OCI-LY1 (cell line): ENCODE measurements at regions not wholly inside any gene's neighbourhood (a gene's known extent, or its start where the extent isn't known, plus 50 kb on each side); places are given as distances from the start of the nearest gene placed in this dataset.

ENCODE experiments used
- H2AFZ ChIP-seq: fragments of 200-600 bp; sonication (generic), shearing (Covaris generic); 2 replicates; pipeline ENCODE4 v1.6.0; 2014; ENCODE audit warnings: antibody characterized with exemption, mild to moderate bottlenecking, low read length
- H3F3A ChIP-seq: fragments of 200-600 bp; sonication (generic), shearing (Covaris generic); 2 replicates; pipeline ENCODE4 v1.6.0; 2014; ENCODE audit warnings: mild to moderate bottlenecking, antibody characterized with exemption, low read length, moderate library complexity; ENCODE audit not compliant: insufficient read depth
- H3K27ac ChIP-seq: fragments of 200-600 bp; sonication (generic); 2 replicates; pipeline ENCODE4 v1.5.1; 2014; ENCODE audit warnings: low read length, mixed run types, mild to moderate bottlenecking, low read depth; ENCODE audit not compliant: poor library complexity, severe bottlenecking
- H3K27me3 ChIP-seq: fragments of 200-600 bp; sonication (generic); 2 replicates; pipeline ENCODE4 v1.6.0; 2014; ENCODE audit warnings: antibody characterized with exemption, mild to moderate bottlenecking, low read length, moderate library complexity; ENCODE audit not compliant: insufficient read depth
- H3K36me3 ChIP-seq: fragments of 200-600 bp; sonication (generic); 2 replicates; pipeline ENCODE4 v1.6.1; 2014; ENCODE audit warnings: mild to moderate bottlenecking, antibody characterized with exemption, low read length, moderate library complexity, mixed read lengths; ENCODE audit not compliant: insufficient read depth
- H3K4me1 ChIP-seq: fragments of 200-600 bp; sonication (generic); 2 replicates; pipeline ENCODE4 v1.5.1; 2014; ENCODE audit warnings: mild to moderate bottlenecking, low read length, moderate library complexity; ENCODE audit not compliant: insufficient read depth, severe bottlenecking
- H3K4me2 ChIP-seq: fragments of 200-600 bp; sonication (generic), shearing (Covaris generic); 2 replicates; pipeline ENCODE4 v1.6.1; 2014; ENCODE audit warnings: low read length
- H3K4me3 ChIP-seq: fragments of 200-600 bp; sonication (generic); 2 replicates; pipeline ENCODE4 v1.5.1; 2014; ENCODE audit warnings: low read length, low read depth, mild to moderate bottlenecking, mixed read lengths; ENCODE audit not compliant: poor library complexity, severe bottlenecking
- H3K79me2 ChIP-seq: fragments of 200-600 bp; shearing (Covaris generic); 2 replicates; pipeline ENCODE4 v1.6.1; 2016; ENCODE audit warnings: mixed run types, low read length, mixed read lengths; ENCODE audit not compliant: insufficient read depth
- H3K9ac ChIP-seq: fragments of 200-600 bp; sonication (generic), shearing (Covaris generic); 2 replicates; pipeline ENCODE4 v1.6.1; 2014; ENCODE audit warnings: mild to moderate bottlenecking, low read length, mixed read lengths
- H3K9me2 ChIP-seq: fragments of 200-600 bp; sonication (generic), shearing (Covaris generic); 2 replicates; pipeline ENCODE4 v1.6.1; 2014; ENCODE audit warnings: low read depth, mild to moderate bottlenecking, low read length, mixed read lengths
- H3K9me3 ChIP-seq: fragments of 200-600 bp; shearing (Covaris generic); 2 replicates; pipeline ENCODE4 v1.6.1; 2014; ENCODE audit warnings: low read length, mixed read lengths
- H4K20me1 ChIP-seq: fragments of 200-600 bp; sonication (generic), shearing (Covaris generic); 2 replicates; pipeline ENCODE4 v1.6.0; 2016; ENCODE audit warnings: mild to moderate bottlenecking, low read length; ENCODE audit not compliant: insufficient read depth
- CTCF ChIP-seq: fragments of 200-600 bp; sonication (generic), shearing (Covaris generic); IDR thresholded peaks from 2 replicates; pipeline ENCODE4 v1.5.1; 2017; ENCODE audit warnings: mild to moderate bottlenecking, antibody characterized with exemption, low read length, moderate library complexity, mixed read lengths
- EZH2 ChIP-seq: fragments of 200-600 bp; sonication (generic), shearing (Covaris generic); IDR thresholded peaks from 2 replicates; pipeline ENCODE4 v1.8.0; 2017; ENCODE audit warnings: borderline replicate concordance, mixed run types, mild to moderate bottlenecking, antibody characterized with exemption, low read length, moderate library complexity, mixed read lengths

GRCh38 chr18:46379323-46379950 is 275.3 kb downstream of the HAUS1 start:
- Histone ChIP-seq H3K4me2 (no peak overlapping the region), H3K9me2 (no peaks in the 10 kb centered on the region), H3K9ac (no peak overlapping the region), H3K27me3 (no peaks in the 10 kb centered on the region), H3K4me1 (no peaks in the 10 kb centered on the region), H3K27ac (no peak overlapping the region), H3K36me3 (no peaks in the 10 kb centered on the region), H3K79me2 (no peaks in the 10 kb centered on the region), H3F3A (no peaks in the 10 kb centered on the region), H3K4me3 (no peak overlapping the region), H4K20me1 (no peaks in the 10 kb centered on the region), H2AFZ (no peak overlapping the region), H3K9me3 (no peaks in the 10 kb centered on the region)
- TF ChIP-seq CTCF (no peak), EZH2 (no peak)

DNA sequence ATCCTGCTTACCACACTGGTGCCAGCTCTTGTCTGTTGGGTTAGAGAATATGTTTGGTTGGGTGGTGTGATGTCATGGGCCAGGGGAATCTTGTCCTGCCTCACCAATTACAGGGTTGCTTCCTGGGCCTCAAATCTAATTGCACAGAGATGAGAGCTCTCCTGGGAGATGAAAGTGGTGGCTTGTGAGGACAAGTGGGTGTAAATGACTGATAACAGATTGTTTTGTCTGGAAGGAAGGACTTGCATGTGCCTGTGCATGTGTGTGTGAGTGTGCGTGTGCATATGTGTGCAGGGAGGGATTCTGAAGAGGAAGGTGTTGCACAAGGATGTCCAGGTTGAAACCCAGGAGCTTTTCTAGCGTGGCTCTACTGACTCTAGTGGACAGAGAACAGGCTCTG is 271.9 kb downstream of the LOXHD1 start:
- Histone ChIP-seq H4K20me1 (no peaks in the 10 kb centered on the region), H3F3A (no peaks in the 10 kb centered on the region)

DNA sequence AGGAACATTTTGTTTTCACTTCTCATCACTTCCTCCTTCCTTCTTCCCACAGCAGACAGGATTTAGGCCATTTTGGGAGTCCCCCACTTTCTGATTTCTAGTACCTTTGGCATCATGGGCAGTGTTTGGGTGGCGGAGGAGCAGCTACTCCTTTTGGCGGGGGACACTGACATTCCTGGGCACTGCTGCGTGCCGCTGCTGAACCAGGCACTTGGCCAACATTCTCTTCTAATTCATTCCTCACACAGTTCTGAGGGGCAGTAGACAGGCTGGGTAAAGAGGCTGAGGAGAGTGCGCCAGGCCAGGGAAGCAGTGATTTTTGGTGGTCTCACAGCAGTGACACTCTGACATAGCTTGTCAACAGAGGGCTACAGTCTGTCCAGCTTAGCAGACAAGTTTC is 270.2 kb downstream of the LOXHD1 start:
- H3F3A ChIP-seq, result no peaks in the 10 kb centered on the region
- H3K36me3 ChIP-seq, result no peaks in the 10 kb centered on the region
- no peak overlapping the region for H3K9ac ChIP-seq
- no peak overlapping the region for H3K4me2 ChIP-seq
- H4K20me1 ChIP-seq, result no peaks in the 10 kb centered on the region
- no peaks in the 10 kb centered on the region for H3K9me2 ChIP-seq
- H3K4me1 ChIP-seq, result no peaks in the 10 kb centered on the region
- H2AFZ ChIP-seq, result no peak overlapping the region
- H3K9me3 ChIP-seq, result no peaks in the 10 kb centered on the region
- H3K27me3 ChIP-seq, result no peaks in the 10 kb centered on the region; the same call in 1 of the 2 replicates
- H3K27ac ChIP-seq, result no peak overlapping the region
- TF ChIP-seq EZH2 (no peak), CTCF (no peak)
- H3K4me3 ChIP-seq, result no peak overlapping the region
- H3K79me2 ChIP-seq, result no peaks in the 10 kb centered on the region

More for the DNA sequence above, 271.9 kb downstream of the LOXHD1 start:
- no peak overlapping the region for H3K4me3 ChIP-seq
- H3K4me2 ChIP-seq, result no peak overlapping the region
- TF ChIP-seq CTCF (no peak), EZH2 (no peak)
- no peaks in the 10 kb centered on the region for H3K9me2 ChIP-seq
- H3K27me3 ChIP-seq, result no peaks in the 10 kb centered on the region; the same call in 1 of the 2 replicates
- no peaks in the 10 kb centered on the region for H3K79me2 ChIP-seq
- no peak overlapping the region for H3K27ac ChIP-seq
- H2AFZ ChIP-seq, result no peak overlapping the region
- no peaks in the 10 kb centered on the region for H3K36me3 ChIP-seq
- H3K4me1 ChIP-seq, result no peaks in the 10 kb centered on the region
- H3K9me3 ChIP-seq, result no peaks in the 10 kb centered on the region
- H3K9ac ChIP-seq, result no peak overlapping the region
